ENCODE measurements at regions not wholly inside any gene's neighbourhood (a gene's known extent, or its start where the extent isn't known, plus 50 kb on each side); places are given as distances from the start of the nearest gene placed in this dataset.

GRCh38 chr1:5404412-5405203 lies 587.6 kb downstream of the NPHP4 start:
- ATAC-seq: peak; percentile 17

GRCh38 chr1:5403935-5404334 lies 588.3 kb downstream of the NPHP4 start:
- no peak for ATAC-seq

DNA sequence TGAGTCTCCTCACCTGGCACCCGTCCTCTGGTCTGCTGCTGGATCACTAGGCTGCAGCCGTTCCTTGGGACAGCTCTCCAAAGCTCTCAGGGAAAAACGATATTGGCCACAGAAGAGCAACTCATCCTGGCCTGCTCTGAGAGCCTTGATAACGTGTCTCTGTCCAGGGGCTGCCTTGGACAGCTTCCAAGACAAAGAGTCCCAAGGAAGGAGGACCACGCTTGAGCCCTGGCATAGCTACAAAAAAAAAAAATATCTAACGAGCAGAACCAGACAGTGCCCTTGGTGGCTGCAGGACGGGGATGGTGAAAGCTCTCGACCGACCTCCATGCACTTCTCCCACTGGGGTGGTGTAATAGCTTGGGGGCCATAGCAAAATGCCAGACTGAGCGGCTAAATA lies 589.6 kb downstream of the NPHP4 start:
- ATAC-seq: no peak

- no peak for ATAC-seq
Measured at GRCh38 chr1:5399771-5400170, 592.5 kb downstream of the NPHP4 start.

DNA sequence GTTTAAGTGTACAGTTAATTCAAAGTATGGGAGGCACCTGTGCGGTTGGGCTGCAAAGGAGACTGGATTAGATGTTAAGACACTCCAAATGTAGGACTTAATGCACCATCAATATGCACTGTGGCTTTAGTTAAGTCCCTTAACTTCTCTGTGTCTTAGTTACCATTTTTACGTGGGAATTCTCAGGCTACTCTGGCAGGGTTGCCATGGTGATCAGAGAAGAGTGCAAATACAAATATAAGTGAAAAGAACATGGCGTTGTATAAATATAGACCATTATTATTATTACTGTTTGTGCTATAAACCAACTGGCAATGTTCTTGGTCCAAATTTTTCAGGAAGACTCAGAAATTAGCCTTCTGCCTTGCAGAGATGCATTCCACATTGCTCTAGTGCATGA lies 595.6 kb downstream of the NPHP4 start:
- no peak for ATAC-seq

- ATAC-seq: no peak
Measured at GRCh38 chr1:5394111-5394510, 598.1 kb downstream of the NPHP4 start.

GRCh38 chr1:5393603-5394002 lies 598.6 kb downstream of the NPHP4 start:
- no peak for ATAC-seq

- ATAC-seq: no peak
Measured at GRCh38 chr1:5393146-5393545, 599.1 kb downstream of the NPHP4 start.

DNA sequence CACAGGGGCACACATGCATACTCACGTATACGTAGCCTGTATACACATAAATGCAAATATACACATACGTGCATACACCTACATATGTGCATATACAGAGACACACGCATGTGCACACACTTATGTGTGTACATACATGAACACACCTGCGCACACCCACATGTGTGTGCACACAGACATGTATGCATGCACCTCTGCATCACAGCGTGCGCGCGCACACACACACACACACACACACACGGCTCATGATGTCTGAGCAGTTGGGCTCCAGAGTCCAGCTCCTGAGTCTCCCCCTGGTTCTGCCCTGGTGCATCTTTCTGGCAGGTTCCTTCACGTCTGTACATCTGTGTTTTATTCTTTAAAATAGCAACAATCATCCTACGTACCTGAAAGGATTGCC lies 600.5 kb downstream of the NPHP4 start:
- no peak for ATAC-seq

GRCh38 chr1:5390504-5390903 lies 601.7 kb downstream of the NPHP4 start:
- ATAC-seq: no peak

- no peak for ATAC-seq
Measured at GRCh38 chr1:5389101-5389885, 602.9 kb downstream of the NPHP4 start.

DNA sequence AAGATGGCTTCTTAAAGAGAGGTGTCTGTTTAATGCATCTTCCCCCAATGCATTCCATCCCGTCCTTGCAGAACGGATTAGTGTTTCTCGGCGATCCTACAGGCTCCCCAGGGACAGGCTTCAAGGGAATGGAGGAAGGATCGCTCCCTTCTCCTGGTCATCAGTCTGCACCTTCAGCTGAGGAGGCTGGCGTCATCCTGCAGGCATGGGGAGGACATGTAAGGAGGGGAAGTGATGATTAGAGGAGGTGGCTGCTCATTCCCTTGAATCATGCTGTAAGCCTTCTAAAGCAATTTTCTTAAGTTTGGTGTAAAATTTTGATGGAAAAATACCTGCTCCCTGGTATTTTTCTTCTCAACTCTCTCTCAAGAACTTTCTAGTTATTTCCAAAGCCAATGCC lies 603.6 kb downstream of the NPHP4 start:
- ATAC-seq: no peak

DNA sequence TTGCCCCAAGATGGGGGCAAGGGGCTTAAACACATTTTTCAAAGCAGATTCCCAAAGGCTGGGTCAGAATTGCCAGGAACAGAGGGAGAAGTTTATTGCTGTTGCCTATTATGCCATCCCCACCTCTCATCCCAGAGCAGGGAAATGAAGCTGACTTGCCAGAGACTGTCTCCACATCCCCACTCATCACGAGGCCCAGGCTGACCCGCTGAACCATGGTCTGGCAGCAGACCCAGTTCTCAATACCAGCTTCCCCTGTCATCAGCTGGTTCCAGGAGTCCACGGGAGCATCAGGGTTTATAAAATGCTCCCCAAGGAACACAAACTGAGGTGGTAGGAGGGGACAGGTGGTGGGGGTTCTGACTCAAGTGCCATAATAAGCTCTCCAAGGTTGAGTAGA lies 605.9 kb downstream of the NPHP4 start:
- ATAC-seq: no peak

DNA sequence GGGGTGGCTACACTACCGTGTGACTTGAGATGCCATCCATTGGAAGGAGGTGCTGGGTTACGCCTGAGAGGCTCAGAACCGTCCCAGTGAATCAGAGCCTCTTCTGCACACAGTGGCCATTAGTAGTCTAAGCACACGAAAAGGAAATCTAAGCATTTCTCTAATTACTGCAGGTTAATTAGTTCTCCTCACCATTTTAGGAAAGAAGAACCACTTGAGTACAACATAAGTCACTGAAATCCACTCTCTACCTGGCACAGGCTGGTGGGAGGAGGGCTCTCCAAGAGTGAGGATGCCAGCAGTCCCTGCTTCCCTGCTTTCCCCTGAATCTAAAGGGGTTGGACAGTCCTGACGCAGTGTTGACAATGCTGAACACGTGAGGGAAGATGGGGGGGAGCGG lies 606.3 kb downstream of the NPHP4 start:
- no peak for ATAC-seq

GRCh38 chr1:5385096-5385799 lies 607.0 kb downstream of the NPHP4 start:
- no peak for ATAC-seq

DNA sequence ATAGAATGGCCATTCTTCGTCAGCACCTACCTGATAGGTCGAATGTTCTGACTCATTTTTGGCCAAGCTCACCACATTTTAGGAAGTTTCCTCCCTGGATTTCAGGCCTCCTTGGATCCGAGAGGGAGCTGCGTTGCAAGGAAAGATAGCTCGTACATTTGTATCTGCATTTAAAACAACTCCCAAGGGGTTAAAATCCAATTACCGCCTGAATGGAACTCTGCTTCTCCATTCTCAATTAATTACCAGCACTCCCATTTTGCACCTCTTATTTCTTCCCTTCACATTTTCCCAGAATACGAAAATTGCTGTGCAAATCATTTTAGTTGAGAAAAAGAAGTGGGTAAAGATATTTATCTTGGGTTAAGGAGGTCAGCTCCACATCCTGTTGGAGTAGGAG lies 610.7 kb downstream of the NPHP4 start:
- no peak for ATAC-seq

DNA sequence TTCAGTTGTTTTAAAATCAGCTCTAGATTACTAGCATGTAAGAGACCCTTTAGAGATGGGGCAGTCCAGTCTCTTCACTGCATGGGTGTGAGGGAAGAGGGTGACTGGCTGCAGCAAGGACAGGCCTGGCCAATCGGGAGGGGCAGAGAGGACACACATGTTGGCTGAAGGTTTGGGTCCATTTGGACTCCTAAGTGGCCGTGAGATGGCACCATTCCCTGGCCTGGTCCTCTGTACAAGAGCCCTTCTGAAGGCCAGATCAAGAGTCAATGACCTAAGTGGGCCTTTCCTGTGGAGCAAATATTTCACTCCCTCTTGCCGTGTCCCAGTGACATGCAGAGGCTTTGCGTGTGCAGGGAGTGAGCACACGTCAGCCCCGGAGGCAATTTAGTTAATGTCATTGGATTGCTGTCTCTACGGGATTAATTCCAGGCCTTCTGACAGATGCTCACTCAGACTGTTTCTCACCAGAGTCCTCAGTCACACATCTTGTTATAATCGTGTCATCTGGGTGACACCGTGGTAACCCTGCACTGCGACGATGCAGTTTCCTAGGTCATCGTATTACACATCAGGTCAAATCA lies 613.0 kb downstream of the NPHP4 start:
- ATAC-seq: no peak

DNA sequence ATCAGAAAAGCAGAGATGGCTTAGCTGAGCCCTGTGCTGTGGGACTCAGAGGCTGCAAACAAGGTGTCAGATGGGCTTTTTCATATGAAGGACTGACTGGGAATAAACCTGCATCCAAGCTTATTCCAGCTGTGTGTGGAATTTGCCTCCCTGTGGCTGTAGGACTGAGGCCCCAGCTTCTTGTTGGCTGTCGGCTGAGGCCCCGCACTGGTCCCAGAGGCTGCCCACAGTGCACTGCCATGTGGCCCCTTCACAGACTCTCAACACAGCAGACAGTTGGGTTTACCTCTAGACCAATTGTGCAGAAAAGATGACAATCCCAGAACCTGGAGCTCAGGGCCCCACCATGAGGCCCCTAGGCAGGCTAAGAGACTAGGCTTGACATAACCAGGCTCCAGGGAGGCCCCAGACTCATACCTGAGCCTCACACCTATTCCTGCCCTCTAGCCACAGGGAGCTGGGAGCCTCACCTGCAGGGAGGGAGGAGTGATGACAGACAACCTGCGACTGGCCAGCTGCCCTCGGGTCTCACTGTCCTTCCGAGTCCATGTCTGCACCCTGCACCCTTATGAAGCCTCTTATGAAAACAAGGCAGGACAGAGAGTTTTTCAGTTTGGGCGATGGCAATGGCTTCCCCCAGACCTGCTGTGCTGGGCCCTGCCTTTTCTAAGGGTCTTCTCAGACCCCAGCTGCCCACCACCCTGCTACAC lies 615.5 kb downstream of the NPHP4 start:
- ATAC-seq: no peak

GRCh38 chr1:5375481-5375880 lies 616.7 kb downstream of the NPHP4 start:
- no peak for ATAC-seq

DNA sequence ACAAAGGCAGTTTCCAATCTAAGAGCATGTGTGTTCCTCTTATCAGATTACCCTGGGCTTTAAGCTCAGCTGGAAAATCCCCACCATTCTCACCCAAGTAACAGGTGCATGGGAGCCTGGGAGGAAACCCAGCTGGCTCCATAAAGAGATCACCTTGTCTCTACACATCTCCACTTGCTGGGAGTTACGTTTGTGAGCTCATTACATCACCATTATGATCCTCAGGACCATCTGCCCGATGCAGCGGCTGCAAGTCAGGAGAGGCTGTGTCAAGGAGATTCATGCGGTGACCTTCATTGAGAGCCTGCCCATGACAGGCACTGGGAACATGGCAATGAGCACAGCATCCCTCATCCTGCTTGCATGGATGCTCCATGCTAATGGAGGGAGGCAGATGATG lies 618.0 kb downstream of the NPHP4 start:
- no peak for ATAC-seq

DNA sequence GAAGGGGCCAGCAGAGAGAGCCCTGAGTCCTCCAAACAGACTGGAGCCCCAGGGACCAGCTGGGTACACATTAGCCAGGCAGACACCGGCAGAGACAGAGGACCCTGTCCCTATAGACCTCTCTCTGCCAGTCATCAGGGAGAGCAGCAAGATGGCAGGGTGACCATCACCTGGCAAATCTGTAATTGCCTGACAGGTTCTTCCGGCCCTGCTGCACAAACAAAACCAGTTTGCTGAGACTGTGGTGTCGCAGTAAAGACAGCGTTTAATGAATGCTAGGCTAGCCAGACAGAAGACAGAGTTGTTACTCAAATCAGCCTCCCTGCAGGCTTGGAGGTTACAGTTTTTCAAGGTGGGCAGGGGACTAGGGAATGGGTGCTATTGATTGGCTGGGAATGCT lies 618.9 kb downstream of the NPHP4 start:
- peak; percentile 50 for ATAC-seq

DNA sequence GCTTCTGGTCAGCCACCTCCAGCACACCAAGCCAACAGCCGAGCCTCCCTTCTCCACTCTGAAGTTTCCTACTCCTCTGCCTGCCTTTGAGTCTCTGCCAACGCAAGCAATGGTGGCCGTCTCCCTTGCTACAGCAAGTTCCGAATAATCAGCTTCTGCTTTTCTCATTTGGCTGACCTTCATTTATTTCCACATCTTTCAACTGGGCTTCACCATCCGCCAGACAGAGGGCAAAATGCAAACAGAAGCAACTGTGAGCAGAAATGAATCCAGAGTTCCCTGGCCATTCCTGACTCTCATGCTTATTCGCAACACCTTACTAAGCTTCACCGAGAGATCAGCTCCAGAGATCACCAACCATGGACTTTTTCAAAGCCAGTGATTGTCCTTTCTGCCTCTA lies 621.0 kb downstream of the NPHP4 start:
- no peak for ATAC-seq

- ATAC-seq: peak; percentile 75
Measured at GRCh38 chr1:5370311-5370710, 621.9 kb downstream of the NPHP4 start.

Measured in esophagus mucosa (tissue), 1 donor.